ENCODE measurements at regions not wholly inside any gene's neighbourhood (a gene's known extent, or its start where the extent isn't known, plus 50 kb on each side); places are given as distances from the start of the nearest gene placed in this dataset.

DNA sequence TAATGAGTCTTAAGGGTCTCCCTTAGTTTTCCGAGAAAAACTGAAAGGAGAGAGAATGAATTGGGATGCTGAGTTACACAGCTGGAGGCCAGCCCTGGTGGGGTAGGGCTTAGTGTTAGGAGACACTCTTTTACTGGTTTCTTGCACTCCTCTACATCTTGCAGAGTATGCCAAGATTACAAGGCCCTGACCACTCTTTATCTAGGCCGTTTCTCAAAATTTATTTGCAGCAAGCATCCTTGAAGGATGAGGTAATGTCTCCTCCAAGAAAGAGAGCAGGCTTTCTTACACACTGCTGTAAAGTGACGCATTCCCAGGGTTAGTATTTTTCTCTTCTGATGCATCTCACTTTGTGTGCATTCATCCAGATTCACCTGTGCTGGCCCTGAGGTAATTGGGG, 166.2 kb downstream of the TDRD15 start:
- Histone ChIP-seq H3F3A (ENCODE audit: control insufficient read depth, insufficient read depth) (no peaks in the 10 kb centered on the region), H3K79me2 (ENCODE audit: control insufficient read depth, low read length) (no peaks in the 10 kb centered on the region), H4K20me1 (ENCODE audit: control insufficient read depth, insufficient read depth, low read depth, low read length) (no peaks in the 10 kb centered on the region), H3K4me2 (ENCODE audit: low read length) (no peak overlapping the region), H3K27me3 (ENCODE audit: control insufficient read depth, low read length) (no peaks in the 10 kb centered on the region), H3K4me3 (ENCODE audit: low read length) (no peak overlapping the region), H3K9me3 (ENCODE audit: control insufficient read depth, insufficient read depth, low read length) (no peaks in the 10 kb centered on the region), H3K27ac (ENCODE audit: low read depth, low read length) (no peak overlapping the region), H3K9me2 (replicated peaks; ENCODE audit: control insufficient read depth, low read length) (no peaks in the 10 kb centered on the region), H3K4me1 (ENCODE audit: control insufficient read depth, low read length) (no peaks in the 10 kb centered on the region), H3K36me3 (ENCODE audit: control insufficient read depth, low read length) (no peaks in the 10 kb centered on the region)
- TF ChIP-seq, protein P1, sequence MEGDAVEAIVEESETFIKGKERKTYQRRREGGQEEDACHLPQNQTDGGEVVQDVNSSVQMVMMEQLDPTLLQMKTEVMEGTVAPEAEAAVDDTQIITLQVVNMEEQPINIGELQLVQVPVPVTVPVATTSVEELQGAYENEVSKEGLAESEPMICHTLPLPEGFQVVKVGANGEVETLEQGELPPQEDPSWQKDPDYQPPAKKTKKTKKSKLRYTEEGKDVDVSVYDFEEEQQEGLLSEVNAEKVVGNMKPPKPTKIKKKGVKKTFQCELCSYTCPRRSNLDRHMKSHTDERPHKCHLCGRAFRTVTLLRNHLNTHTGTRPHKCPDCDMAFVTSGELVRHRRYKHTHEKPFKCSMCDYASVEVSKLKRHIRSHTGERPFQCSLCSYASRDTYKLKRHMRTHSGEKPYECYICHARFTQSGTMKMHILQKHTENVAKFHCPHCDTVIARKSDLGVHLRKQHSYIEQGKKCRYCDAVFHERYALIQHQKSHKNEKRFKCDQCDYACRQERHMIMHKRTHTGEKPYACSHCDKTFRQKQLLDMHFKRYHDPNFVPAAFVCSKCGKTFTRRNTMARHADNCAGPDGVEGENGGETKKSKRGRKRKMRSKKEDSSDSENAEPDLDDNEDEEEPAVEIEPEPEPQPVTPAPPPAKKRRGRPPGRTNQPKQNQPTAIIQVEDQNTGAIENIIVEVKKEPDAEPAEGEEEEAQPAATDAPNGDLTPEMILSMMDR (IDR thresholded peaks at IDR 0.05; ENCODE audit: low read depth, low read length, poor library complexity, severe bottlenecking): no peak
- no peak for TF ChIP-seq EZH2phosphoT487 (IDR thresholded peaks at IDR 0.05; ENCODE audit: borderline replicate concordance, low read length)

DNA sequence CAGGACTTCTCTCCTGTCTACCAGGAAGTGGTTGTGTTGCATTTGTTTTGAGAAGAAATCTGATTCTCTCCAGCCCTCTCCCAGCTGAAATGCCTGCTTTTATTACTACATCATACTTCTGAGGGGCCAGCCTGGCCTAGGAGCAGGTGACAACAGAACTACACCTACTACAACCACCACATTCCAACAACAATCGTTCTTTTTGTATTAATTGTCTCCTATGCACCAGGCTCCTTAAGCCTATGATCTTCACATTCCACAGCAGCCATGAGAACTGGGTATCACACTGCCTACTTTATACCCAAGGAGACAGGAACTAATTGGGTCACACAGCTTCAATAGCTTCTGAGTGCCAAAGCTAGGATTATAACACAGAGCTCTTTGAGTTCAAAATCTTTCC, 167.7 kb downstream of the TDRD15 start:
- TF ChIP-seq, protein P1 (IDR thresholded peaks at IDR 0.05; ENCODE audit: low read depth, low read length, poor library complexity, severe bottlenecking): no peak
- no peak for TF ChIP-seq EZH2phosphoT487 (IDR thresholded peaks at IDR 0.05; ENCODE audit: borderline replicate concordance, low read length)
- H3F3A ChIP-seq (ENCODE audit: control insufficient read depth, insufficient read depth): no peaks in the 10 kb centered on the region
- no peak overlapping the region for H3K27ac ChIP-seq (ENCODE audit: low read depth, low read length)
- H3K36me3 ChIP-seq (ENCODE audit: control insufficient read depth, low read length): no peaks in the 10 kb centered on the region
- no peak overlapping the region for H3K4me2 ChIP-seq (ENCODE audit: low read length)
- no peaks in the 10 kb centered on the region for H3K9me2 ChIP-seq (replicated peaks; ENCODE audit: control insufficient read depth, low read length)
- H3K4me3 ChIP-seq (ENCODE audit: low read length): no peak overlapping the region
- no peaks in the 10 kb centered on the region for H3K4me1 ChIP-seq (ENCODE audit: control insufficient read depth, low read length)
- H3K9me3 ChIP-seq (ENCODE audit: control insufficient read depth, insufficient read depth, low read length): no peaks in the 10 kb centered on the region
- H3K27me3 ChIP-seq (ENCODE audit: control insufficient read depth, low read length): no peaks in the 10 kb centered on the region
- H3K79me2 ChIP-seq (ENCODE audit: control insufficient read depth, low read length): no peaks in the 10 kb centered on the region
- no peaks in the 10 kb centered on the region for H4K20me1 ChIP-seq (ENCODE audit: control insufficient read depth, insufficient read depth, low read depth, low read length)

DNA sequence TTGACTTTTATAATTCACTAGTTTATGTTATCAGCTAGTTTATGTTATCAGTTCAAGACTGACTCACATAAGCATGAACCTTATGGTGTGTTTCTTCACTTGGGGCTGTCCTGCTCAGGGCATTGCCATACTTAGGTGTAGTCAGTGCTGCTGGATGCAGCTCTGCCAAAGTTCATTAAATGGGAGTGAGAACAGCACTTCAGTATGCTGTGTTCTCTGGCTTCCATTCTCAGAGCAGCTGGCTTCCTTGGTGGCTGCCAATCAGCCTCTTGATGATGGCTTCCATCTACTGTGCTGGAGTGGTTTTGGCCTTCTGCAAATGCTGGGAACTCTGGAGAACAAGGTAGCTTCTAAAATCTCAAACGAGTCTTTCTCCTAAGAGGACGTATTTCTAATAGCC, 170.7 kb downstream of the TDRD15 start:
- 0 out of 2 replicates have a peak, but pooled peaks cover 3% of the 10 kb centered on the region for H3K27me3 ChIP-seq (ENCODE audit: control insufficient read depth, low read length)
- H3K4me1 ChIP-seq (ENCODE audit: control insufficient read depth, low read length): no peaks in the 10 kb centered on the region
- H3K79me2 ChIP-seq (ENCODE audit: control insufficient read depth, low read length): no peaks in the 10 kb centered on the region
- H4K20me1 ChIP-seq (ENCODE audit: control insufficient read depth, insufficient read depth, low read depth, low read length): no peaks in the 10 kb centered on the region
- no peak for TF ChIP-seq EZH2phosphoT487 (IDR thresholded peaks at IDR 0.05; ENCODE audit: borderline replicate concordance, low read length)
- TF ChIP-seq, protein P1 (IDR thresholded peaks at IDR 0.05; ENCODE audit: low read depth, low read length, poor library complexity, severe bottlenecking): no peak
- H3K9me3 ChIP-seq (ENCODE audit: control insufficient read depth, insufficient read depth, low read length): no peaks in the 10 kb centered on the region
- H3K36me3 ChIP-seq (ENCODE audit: control insufficient read depth, low read length): no peaks in the 10 kb centered on the region
- no peaks in the 10 kb centered on the region for H3K9me2 ChIP-seq (replicated peaks; ENCODE audit: control insufficient read depth, low read length)
- no peak overlapping the region for H3K27ac ChIP-seq (ENCODE audit: low read depth, low read length)
- no peak overlapping the region for H3K4me2 ChIP-seq (ENCODE audit: low read length)
- H3K4me3 ChIP-seq (ENCODE audit: low read length): no peak overlapping the region
- H3F3A ChIP-seq (ENCODE audit: control insufficient read depth, insufficient read depth): no peaks in the 10 kb centered on the region

- H3K4me2 ChIP-seq (ENCODE audit: low read length): no peak overlapping the region
- H3K36me3 ChIP-seq (ENCODE audit: control insufficient read depth, low read length): no peaks in the 10 kb centered on the region
- H3K27me3 ChIP-seq (ENCODE audit: control insufficient read depth, low read length): 0 out of 2 replicates have a peak, but pooled peaks cover 3% of the 10 kb centered on the region
- H3K4me3 ChIP-seq (ENCODE audit: low read length): no peak overlapping the region
- H3K9me3 ChIP-seq (ENCODE audit: control insufficient read depth, insufficient read depth, low read length): no peaks in the 10 kb centered on the region
- no peaks in the 10 kb centered on the region for H3K4me1 ChIP-seq (ENCODE audit: control insufficient read depth, low read length)
- no peaks in the 10 kb centered on the region for H4K20me1 ChIP-seq (ENCODE audit: control insufficient read depth, insufficient read depth, low read depth, low read length)
- TF ChIP-seq EZH2phosphoT487 (IDR thresholded peaks at IDR 0.05; ENCODE audit: borderline replicate concordance, low read length): no peak
- TF ChIP-seq, protein P1 (IDR thresholded peaks at IDR 0.05; ENCODE audit: low read depth, low read length, poor library complexity, severe bottlenecking): no peak
- H3K79me2 ChIP-seq (ENCODE audit: control insufficient read depth, low read length): no peaks in the 10 kb centered on the region
- no peaks in the 10 kb centered on the region for H3F3A ChIP-seq (ENCODE audit: control insufficient read depth, insufficient read depth)
- H3K27ac ChIP-seq (ENCODE audit: low read depth, low read length): no peak overlapping the region
- no peaks in the 10 kb centered on the region for H3K9me2 ChIP-seq (replicated peaks; ENCODE audit: control insufficient read depth, low read length)
Observed at GRCh38 chr2:21299411-21299810, 175.6 kb downstream of the TDRD15 start.
